Activated CD4-positive, alpha-beta T cell treated with anti-CD3 and anti-CD28 coated beads for 4 hours (primary cell): ENCODE measurements at regions not wholly inside any gene's neighbourhood (a gene's known extent, or its start where the extent isn't known, plus 50 kb on each side); places are given as distances from the start of the nearest gene placed in this dataset.

ENCODE experiments used
- DNase-seq, 2 donors: peaks; one replicate each; pipeline ENCODE4 v3.0.0-alpha.2; 2020

- DNase-seq: no peak
Measured at GRCh38 chr6:131383421-131384411, 189.3 kb upstream of the ARG1 start.

- DNase-seq: no peak
Measured at GRCh38 chr6:131387562-131388447, 185.2 kb upstream of the ARG1 start.

DNA sequence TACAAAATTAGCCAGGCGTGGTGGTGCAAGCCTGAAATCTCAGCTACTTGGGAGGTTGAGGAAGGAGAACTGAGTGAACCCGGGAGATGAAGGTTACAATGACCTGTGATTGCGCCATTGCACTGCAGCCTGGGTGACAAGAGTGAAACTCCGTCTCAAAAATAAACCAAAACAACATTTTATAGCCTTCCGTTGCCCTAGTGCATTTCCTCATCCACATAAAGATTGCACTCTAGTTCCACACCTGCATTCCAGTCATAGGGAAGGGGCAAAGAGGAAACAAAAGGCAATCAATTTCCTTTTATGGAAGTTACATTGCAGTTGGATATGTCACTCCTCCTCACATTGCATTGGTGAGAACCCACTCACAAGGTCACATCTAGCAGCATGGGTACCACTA lies 182.7 kb upstream of the ARG1 start:
- DNase-seq: no peak

DNA sequence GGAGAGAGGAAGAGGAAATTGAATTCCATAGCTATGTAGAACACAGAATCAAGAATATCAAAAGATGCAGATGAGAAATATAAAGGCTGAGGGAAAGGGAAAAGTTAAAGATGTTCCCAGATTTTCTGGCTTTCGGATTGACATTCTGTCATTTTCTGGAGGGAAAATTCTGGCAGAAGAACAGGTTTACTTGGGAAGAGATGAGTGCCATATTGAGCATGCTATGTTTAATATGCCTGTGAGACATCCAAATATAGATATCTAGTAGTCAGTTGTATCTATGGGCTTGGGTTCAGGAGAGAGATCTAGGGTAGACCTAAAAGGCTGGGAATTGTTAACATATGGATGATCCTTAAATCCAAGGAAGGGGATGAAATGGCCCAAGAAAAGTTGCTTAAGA lies 181.9 kb upstream of the ARG1 start:
- DNase-seq: no peak

GRCh38 chr6:131393433-131393832 lies 179.6 kb upstream of the ARG1 start:
- no peak for DNase-seq

- no peak for DNase-seq
Measured at GRCh38 chr6:131394768-131395432, 178.1 kb upstream of the ARG1 start.

DNA sequence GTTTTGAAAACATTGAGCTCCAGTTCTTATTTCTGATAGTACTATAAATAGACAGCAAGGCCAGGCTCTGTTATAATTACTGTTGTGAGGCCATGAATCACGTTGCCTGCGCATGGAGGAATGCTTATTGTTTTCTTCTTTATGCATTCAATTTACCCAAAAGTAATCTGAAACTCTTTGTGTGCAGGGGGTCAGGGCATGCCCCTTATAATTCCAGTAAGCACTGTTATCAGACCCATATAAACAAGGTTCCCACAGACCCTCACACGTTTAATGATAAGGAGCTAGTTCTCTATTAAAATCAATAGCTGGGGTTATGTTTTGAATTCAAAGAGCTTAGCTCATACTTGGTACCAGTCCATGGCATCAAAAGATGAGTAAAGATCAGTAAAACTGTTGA lies 174.8 kb upstream of the ARG1 start:
- no peak for DNase-seq

GRCh38 chr6:131399433-131399832 lies 173.6 kb upstream of the ARG1 start:
- DNase-seq: no peak

- DNase-seq: no peak
Measured at GRCh38 chr6:131400054-131400778, 172.8 kb upstream of the ARG1 start.

- DNase-seq: no peak
Measured at GRCh38 chr6:131400779-131401496, 172.1 kb upstream of the ARG1 start.

DNA sequence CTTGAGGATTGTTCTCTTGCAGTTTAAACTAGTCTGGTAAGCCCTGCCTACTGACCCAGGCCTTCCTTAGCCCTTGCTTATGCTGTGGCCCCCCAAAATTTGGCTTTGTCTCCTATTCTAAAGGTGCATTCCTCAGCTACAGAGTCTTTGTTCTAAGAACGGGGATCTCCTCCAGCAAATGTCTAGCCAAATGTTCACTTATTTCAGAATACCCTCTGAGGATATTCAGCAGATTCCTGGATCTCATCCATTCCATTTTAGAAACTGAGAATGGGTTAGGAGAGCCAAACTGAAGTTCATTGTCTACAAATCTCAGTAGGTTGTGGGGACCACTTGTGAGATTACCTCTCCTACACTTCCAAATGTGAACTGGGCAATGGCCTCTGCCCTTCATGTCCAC lies 164.2 kb upstream of the ARG1 start:
- no peak for DNase-seq

DNA sequence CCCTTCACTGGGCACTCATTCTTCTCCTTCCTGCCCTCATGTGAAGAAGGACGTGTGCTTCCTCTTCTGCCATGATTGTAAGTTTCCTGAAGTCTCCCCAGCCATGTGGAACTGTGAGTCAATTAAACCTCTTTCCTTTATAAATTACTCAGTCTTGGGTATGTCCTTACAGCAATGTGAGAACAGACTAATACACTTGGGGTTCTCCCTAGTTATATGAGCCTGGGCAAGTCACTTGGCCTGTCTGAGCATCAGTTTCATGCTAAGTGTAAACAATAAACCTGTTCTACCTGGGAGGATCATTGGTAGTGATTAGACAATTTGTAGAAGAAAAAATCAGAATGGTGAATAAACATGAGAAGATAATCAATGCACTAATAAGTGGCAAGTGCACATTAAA lies 162.2 kb upstream of the ARG1 start:
- no peak for DNase-seq

DNA sequence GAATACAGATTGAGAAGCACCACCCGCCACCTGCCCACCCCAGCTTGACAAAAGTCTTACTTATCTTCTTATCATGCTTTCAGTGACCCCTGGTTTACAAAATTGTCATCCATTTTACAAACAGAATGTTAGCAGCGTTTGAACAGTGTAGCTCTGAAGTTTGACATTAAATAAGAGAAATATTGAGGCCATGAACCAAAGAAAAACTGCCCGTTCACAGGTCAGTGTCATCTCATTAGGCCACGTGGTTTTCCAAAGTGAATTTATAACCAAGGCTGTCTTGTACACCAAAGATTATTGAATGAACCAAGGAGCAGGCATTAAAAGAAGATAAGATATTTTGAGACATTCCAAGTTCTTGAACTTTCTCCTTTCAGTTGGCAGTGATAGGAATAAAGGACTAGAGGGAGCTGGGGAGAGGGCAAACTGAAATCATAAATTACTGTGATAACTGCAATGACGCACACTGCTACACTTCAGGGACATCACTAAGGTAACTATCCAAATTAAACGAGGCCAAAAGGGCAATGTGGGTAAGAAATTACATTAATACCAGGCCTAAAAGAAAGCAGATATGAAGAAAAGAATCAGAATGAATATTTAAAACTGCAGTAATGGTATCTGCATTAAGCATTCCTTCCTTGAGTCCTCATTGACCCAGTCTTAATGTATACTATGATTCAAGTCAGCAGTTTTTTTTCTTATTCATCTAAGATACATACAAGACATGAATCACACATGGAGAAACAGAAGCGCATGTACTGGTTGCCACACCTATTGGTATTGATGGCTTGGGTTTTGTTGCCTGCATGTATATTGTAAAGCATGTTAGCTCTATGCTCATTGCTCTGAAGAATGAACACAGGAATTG lies 159.8 kb upstream of the ARG1 start:
- DNase-seq: no peak

GRCh38 chr6:131413831-131414191 lies 159.2 kb upstream of the ARG1 start:
- DNase-seq: no peak

- DNase-seq: no peak
Measured at GRCh38 chr6:131414956-131415355, 158.1 kb upstream of the ARG1 start.

- no peak for DNase-seq
Measured at GRCh38 chr6:131418441-131418840, 154.6 kb upstream of the ARG1 start.

DNA sequence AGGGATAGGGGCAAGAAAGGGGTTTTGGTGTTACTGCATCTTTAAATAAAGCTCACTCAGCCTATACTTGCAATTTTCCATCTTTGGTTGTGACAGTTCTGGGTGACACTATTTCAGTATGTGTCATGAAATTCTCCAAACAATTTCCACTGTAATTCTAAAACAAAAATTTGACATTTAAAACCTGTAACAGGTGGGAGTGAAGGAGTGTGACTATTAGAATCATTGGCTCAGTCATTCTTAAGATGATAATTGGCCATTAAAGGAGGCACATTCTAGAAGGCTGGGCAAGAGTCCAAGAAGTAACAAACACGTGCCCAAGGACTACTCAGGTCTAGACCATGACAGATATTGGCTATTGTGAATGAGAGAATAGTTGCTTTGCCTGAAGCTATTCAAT lies 153.3 kb upstream of the ARG1 start:
- DNase-seq: no peak

DNA sequence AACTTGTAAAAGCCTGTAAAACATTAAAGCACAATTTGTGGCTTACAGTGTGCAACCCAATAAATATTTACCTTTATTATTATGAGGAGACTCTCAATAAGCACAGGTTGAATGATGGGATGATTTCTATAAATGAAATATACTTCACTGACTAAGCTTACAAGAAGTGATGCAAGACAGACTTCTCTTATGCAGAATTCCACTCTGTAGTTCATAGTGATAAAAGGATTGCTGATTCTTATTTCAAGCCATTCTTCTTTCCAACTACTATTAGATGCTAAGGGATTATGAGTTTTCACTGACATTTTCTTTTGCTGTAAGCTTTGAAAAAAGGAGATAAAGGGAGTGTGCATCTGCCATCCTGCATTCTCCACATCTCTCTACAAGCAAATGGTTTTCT lies 149.0 kb upstream of the ARG1 start:
- no peak for DNase-seq

GRCh38 chr6:131424475-131424874 lies 148.6 kb upstream of the ARG1 start:
- DNase-seq: no peak

DNA sequence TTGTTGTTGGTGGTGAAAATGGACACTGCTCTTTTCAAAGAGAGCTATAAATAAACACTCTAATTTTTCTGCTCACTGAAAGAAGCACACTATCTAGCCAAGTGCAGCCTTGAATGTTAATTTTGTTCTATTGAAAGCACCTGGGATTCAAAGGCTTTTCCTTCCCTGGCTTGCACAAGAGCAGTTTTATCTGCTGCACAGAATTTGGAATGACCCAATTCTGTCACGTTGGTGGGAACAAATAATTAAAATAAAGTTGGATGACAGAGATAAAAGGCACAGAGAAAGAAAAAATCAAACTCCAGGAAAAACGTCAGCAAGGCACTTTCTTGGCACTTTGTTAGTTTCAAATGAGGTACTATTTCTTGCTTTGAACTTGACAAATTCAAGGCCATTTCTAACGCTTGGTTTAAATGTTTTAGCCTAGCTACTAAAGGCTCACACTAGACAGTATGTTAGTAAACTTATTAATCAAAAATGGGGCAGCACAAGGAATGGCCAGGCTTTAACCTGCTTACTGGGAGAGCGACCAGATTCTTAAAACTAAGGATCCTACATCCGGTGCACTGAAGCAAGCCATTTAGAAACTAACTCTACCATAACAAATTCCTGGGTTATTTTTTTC lies 145.5 kb upstream of the ARG1 start:
- no peak for DNase-seq
